Heart left ventricle (tissue), 13 donors: ENCODE measurements at regions not wholly inside any gene's neighbourhood (a gene's known extent, or its start where the extent isn't known, plus 50 kb on each side); places are given as distances from the start of the nearest gene placed in this dataset.
"Not testable (repeated sequence)": the region's sequence is repeated elsewhere in the genome, so short reads cannot be mapped to it uniquely, and the experiment has no call there.

Experiments used
- POLR2A ChIP-seq, 2 donors: fragments of 450-650 bp; IDR thresholded peaks; one replicate each; pipeline ENCODE4 v1.6.1; 2017; ENCODE audit warnings: antibody characterized with exemption in 2 of 2, mild to moderate bottlenecking in 2 of 2, moderate library complexity in 2 of 2
- TF ChIP-seq, protein P1 (sequence below), 12 donors: fragments of 200-600 bp; sonication (generic) in 4 of 12; IDR thresholded peaks; one replicate each; pipeline versions ENCODE4 v1.5.0 to v1.8.0; 2018 to 2022; ENCODE audit warnings: antibody characterized with exemption in 12 of 12, mild to moderate bottlenecking in 5 of 12
- donor health status: ischemic (EF 13 %, LVEDD 7.1; RV severe dilation, severe dysfunction).
- donor health status: DM: no; HTN: yes; CAD: no.
- donor health status: DM: no; HTN: no; CAD: no.
- donor health status: ischemic (EF 25% LVEDD 6.9; RV normal size, moderate dysfunction).
- donor health status: ischemic (EF 25% LVEDD 5.7; RV mildly dilated, moderate dysfunction).
- donor health status: ischemic (EF 35%, LVEDD 5.7; RV mildly dilated, moderate dysfunction).
- donor health status: nonischemic (EF 11% LVEDD 7.7; RV severe dilation, severe dysfunction).
- donor health status: DM: yes; HTN: yes; CAD: no.
- donor health status: PGD.
- donor health status: ischemic (EF 29% LVEDD 5.4; RV normal size, mild dysfunction).
- donor health status: nonischemic (EF 23%, LVEDD 6.1; RV moderate dilation, normal function).

DNA sequence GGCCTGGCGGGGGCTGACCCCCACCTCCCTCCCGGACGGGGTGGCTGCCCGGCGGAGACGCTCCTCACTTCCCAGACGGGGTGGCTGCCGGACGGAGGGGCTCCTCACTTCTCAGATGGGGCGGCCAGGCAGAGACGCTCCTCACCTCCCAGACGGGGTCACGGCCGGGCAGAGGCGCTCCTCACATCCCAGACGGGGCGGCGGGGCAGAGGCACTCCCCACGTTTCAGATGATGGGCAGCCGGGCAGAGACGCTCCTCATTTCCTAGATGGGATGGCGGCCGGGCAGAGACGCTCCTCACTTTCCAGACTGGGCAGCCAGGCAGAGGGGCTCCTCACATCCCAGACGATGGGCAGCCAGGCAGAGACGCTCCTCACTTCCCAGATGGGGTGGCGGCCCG lies 149.3 kb upstream of the CCZ1B start:
- TF ChIP-seq, protein P1, sequence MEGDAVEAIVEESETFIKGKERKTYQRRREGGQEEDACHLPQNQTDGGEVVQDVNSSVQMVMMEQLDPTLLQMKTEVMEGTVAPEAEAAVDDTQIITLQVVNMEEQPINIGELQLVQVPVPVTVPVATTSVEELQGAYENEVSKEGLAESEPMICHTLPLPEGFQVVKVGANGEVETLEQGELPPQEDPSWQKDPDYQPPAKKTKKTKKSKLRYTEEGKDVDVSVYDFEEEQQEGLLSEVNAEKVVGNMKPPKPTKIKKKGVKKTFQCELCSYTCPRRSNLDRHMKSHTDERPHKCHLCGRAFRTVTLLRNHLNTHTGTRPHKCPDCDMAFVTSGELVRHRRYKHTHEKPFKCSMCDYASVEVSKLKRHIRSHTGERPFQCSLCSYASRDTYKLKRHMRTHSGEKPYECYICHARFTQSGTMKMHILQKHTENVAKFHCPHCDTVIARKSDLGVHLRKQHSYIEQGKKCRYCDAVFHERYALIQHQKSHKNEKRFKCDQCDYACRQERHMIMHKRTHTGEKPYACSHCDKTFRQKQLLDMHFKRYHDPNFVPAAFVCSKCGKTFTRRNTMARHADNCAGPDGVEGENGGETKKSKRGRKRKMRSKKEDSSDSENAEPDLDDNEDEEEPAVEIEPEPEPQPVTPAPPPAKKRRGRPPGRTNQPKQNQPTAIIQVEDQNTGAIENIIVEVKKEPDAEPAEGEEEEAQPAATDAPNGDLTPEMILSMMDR (IDR thresholded peaks at IDR 0.05): not testable (repeated sequence)
- TF ChIP-seq POLR2A (IDR thresholded peaks at IDR 0.05): not testable (repeated sequence)
